Upper lobe of left lung (tissue), 6 donors: ENCODE measurements at regions not wholly inside any gene's neighbourhood (a gene's known extent, or its start where the extent isn't known, plus 50 kb on each side); places are given as distances from the start of the nearest gene placed in this dataset.
"Not testable (repeated sequence)": the region's sequence is repeated elsewhere in the genome, so short reads cannot be mapped to it uniquely, and the experiment has no call there.

ENCODE experiments used
- ATAC-seq, 2 donors: fragments of 200-7000 bp; cut with Tn5 transposase; one replicate each; pipeline ENCODE4 v1.9.1; 2022; ENCODE audit warnings: mild to moderate bottlenecking in 2 of 2, moderate library complexity in 2 of 2; ENCODE audit not compliant: low FRiP score in 2 of 2
- DNase-seq, 2 donors: peaks; one replicate each; pipeline ENCODE4 v3.0.0-alpha.2; 2019 to 2020
- H3K27ac ChIP-seq, 4 donors: fragments of 200-600 bp; sonication (generic); one replicate each; pipeline ENCODE4 v1.5.1; 2016 to 2019
- H3K27me3 ChIP-seq, 4 donors: fragments of 200-600 bp; sonication (generic); one replicate each; pipeline ENCODE4 v1.5.1; 2017 to 2019
- H3K36me3 ChIP-seq, 4 donors: fragments of 200-600 bp; sonication (generic); one replicate each; pipeline ENCODE4 v1.5.1; 2016 to 2019
- H3K4me1 ChIP-seq, 4 donors: fragments of 200-600 bp; sonication (generic); one replicate each; pipeline ENCODE4 v1.5.1; 2018 to 2019
- H3K4me3 ChIP-seq, 4 donors: fragments of 200-600 bp; sonication (generic); one replicate each; pipeline ENCODE4 v1.5.1; 2017 to 2019; ENCODE audit warnings: mild to moderate bottlenecking in 2 of 4, moderate library complexity in 1 of 4
- H3K9me3 ChIP-seq, 4 donors: fragments of 200-600 bp; sonication (generic); one replicate each; pipeline ENCODE4 v1.5.1; 2018 to 2019
- CTCF ChIP-seq, 6 experiments: fragments of 450-650 bp in 4 of 6; fragments of 200-600 bp in 2 of 6; sonication (generic) in 2 of 6; IDR thresholded peaks; one replicate each; pipeline ENCODE4 v1.5.1; 2016 to 2019; ENCODE audit warnings: antibody characterized with exemption in 6 of 6
- EP300 ChIP-seq, 4 donors: sonication (generic); formaldehyde crosslinking; IDR thresholded peaks; one replicate each; pipeline ENCODE4 v1.5.1; 2017; ENCODE audit warnings: antibody characterized with exemption in 4 of 4, control low read depth in 2 of 4
- POLR2A ChIP-seq, 4 donors: fragments of 450-650 bp; IDR thresholded peaks; one replicate each; pipeline ENCODE4 v1.5.1; 2016 to 2017; ENCODE audit warnings: antibody characterized with exemption in 4 of 4, mild to moderate bottlenecking in 2 of 4
- POLR2AphosphoS5 ChIP-seq, 2 donors: sonication (generic); formaldehyde crosslinking; IDR thresholded peaks; one replicate each; pipeline ENCODE4 v1.5.1; 2017; ENCODE audit warnings: antibody characterized with exemption in 2 of 2
- WGBS, 2 donors: methylation state at CpG; one replicate each; pipeline ENCODE4 v1.1.5; 2017 to 2018; 5-methylcytosine and 5-hydroxymethylcytosine counted together
- donor health status: DM: no; HTN: no; CAD: no; lungs with moderate emphysema.
- donor health status: DM: no; HTN: yes; CAD: no; lungs with severe emphysema.

- DNase-seq = peak in 1 of 2 donors; percentile 17
- H3K4me3 ChIP-seq = no peak overlapping the region
- no peaks in the 10 kb centered on the region for H3K36me3 ChIP-seq
- H3K27me3 ChIP-seq = no peaks in the 10 kb centered on the region
- no peak for ATAC-seq
- 75 to 85% methylated on average over 4 to 12 of the region's 12 CpGs for WGBS, 2 donors
- no peaks in the 10 kb centered on the region for H3K4me1 ChIP-seq
- no peak overlapping the region for H3K27ac ChIP-seq
- H3K9me3 ChIP-seq = peaks cover 0 to 6% (median 0%) of the 10 kb centered on the region in 4 donors
- TF ChIP-seq CTCF (IDR thresholded peaks at IDR 0.05) (no peak), POLR2AphosphoS5 (IDR thresholded peaks at IDR 0.05) (no peak), EP300 (IDR thresholded peaks at IDR 0.05) (no peak), POLR2A (IDR thresholded peaks at IDR 0.05) (no peak)
Observed at GRCh38 chr17:54662978-54663876, 237.4 kb upstream of the TOM1L1 start.

GRCh38 chr17:54666559-54666958 lies 234.1 kb upstream of the TOM1L1 start:
- TF ChIP-seq POLR2A (IDR thresholded peaks at IDR 0.05) (no peak), POLR2AphosphoS5 (IDR thresholded peaks at IDR 0.05) (no peak), EP300 (IDR thresholded peaks at IDR 0.05) (no peak), CTCF (IDR thresholded peaks at IDR 0.05) (no peak)
- Histone ChIP-seq H3K4me1 (no peaks in the 10 kb centered on the region), H3K36me3 (no peaks in the 10 kb centered on the region), H3K9me3 (peaks cover 0 to 6% (median 0%) of the 10 kb centered on the region in 4 donors), H3K27ac (no peak overlapping the region), H3K27me3 (no peaks in the 10 kb centered on the region), H3K4me3 (no peak overlapping the region)
- 87 to 88% methylated on average over 4 of the region's 4 CpGs for WGBS, 2 donors
- ATAC-seq = no peak
- no peak for DNase-seq

- Histone ChIP-seq H3K4me3 (no peak overlapping the region), H3K9me3 (no peaks in the 10 kb centered on the region), H3K4me1 (no peaks in the 10 kb centered on the region), H3K27ac (no peak overlapping the region), H3K27me3 (no peaks in the 10 kb centered on the region), H3K36me3 (no peaks in the 10 kb centered on the region)
- TF ChIP-seq POLR2AphosphoS5 (IDR thresholded peaks at IDR 0.05) = no peak
- TF ChIP-seq EP300 (IDR thresholded peaks at IDR 0.05) = no peak
- no peak for TF ChIP-seq POLR2A (IDR thresholded peaks at IDR 0.05)
- no peak for TF ChIP-seq CTCF (IDR thresholded peaks at IDR 0.05)
- no peak for DNase-seq
- no peak for ATAC-seq
Observed at GRCh38 chr17:54678158-54678557, 222.5 kb upstream of the TOM1L1 start.

GRCh38 chr17:54680410-54680809 lies 220.2 kb upstream of the TOM1L1 start:
- no peak for TF ChIP-seq EP300 (IDR thresholded peaks at IDR 0.05)
- Histone ChIP-seq H3K27ac (no peak overlapping the region), H3K36me3 (no peaks in the 10 kb centered on the region), H3K9me3 (no peaks in the 10 kb centered on the region), H3K4me1 (no peaks in the 10 kb centered on the region), H3K4me3 (no peak overlapping the region), H3K27me3 (no peaks in the 10 kb centered on the region)
- no peak for ATAC-seq
- DNase-seq = no peak
- WGBS, 2 donors = 64 to 77% methylated on average over 9 of the region's 9 CpGs

GRCh38 chr17:54694287-54694887 lies 206.3 kb upstream of the TOM1L1 start:
- H3K9me3 ChIP-seq = no peaks in the 10 kb centered on the region
- no peak for TF ChIP-seq EP300 (IDR thresholded peaks at IDR 0.05)
- no peak for TF ChIP-seq POLR2AphosphoS5 (IDR thresholded peaks at IDR 0.05)
- no peak for TF ChIP-seq CTCF (IDR thresholded peaks at IDR 0.05)
- no peak for TF ChIP-seq POLR2A (IDR thresholded peaks at IDR 0.05)
- no peaks in the 10 kb centered on the region for H3K36me3 ChIP-seq
- H3K4me3 ChIP-seq = no peak overlapping the region
- 92 to 98% methylated on average over 2 of the region's 2 CpGs for WGBS, 2 donors
- ATAC-seq (no peak), DNase-seq (no peak)
- no peak overlapping the region for H3K27ac ChIP-seq
- H3K27me3 ChIP-seq = no peaks in the 10 kb centered on the region
- H3K4me1 ChIP-seq = no peaks in the 10 kb centered on the region

- peaks cover 0 to 16% (median 0%) of the 10 kb centered on the region in 4 donors for H3K9me3 ChIP-seq
- DNase-seq, H3K4me1 ChIP-seq, H3K27me3 ChIP-seq, ATAC-seq, H3K36me3 ChIP-seq, H3K4me3 ChIP-seq, H3K27ac ChIP-seq: not testable (repeated sequence)
- 43 to 47% methylated on average over 4 of the region's 4 CpGs for WGBS, 2 donors
Observed at GRCh38 chr17:54712798-54713197, 187.9 kb upstream of the TOM1L1 start.
